Testis (tissue), 2 donors: ENCODE measurements at regions not wholly inside any gene's neighbourhood (a gene's known extent, or its start where the extent isn't known, plus 50 kb on each side); places are given as distances from the start of the nearest gene placed in this dataset.

ENCODE experiments used
- DNase-seq: peaks from one replicate; pipeline ENCODE4 v3.0.0-alpha.2; 2019
- H3K27ac ChIP-seq, 2 donors: fragments of 200-600 bp; sonication (generic); one replicate each; pipeline ENCODE4 v1.5.1; 2019
- H3K27me3 ChIP-seq: fragments of 200-600 bp; sonication (generic); one replicate; pipeline ENCODE4 v1.5.1; 2019
- H3K36me3 ChIP-seq: fragments of 200-600 bp; sonication (generic); one replicate; pipeline ENCODE4 v1.5.1; 2017; ENCODE audit warnings: low read depth; ENCODE audit errors: missing control alignments
- H3K4me1 ChIP-seq: fragments of 200-600 bp; sonication (generic); one replicate; pipeline ENCODE4 v1.5.1; 2019
- H3K4me3 ChIP-seq, 2 donors: fragments of 200-600 bp; sonication (generic); one replicate each; pipeline ENCODE4 v1.5.1; 2017 to 2019
- H3K9me3 ChIP-seq: fragments of 200-600 bp; sonication (generic); one replicate; pipeline ENCODE4 v1.5.1; 2017
- POLR2A ChIP-seq: fragments of 450-650 bp; IDR thresholded peaks from one replicate; pipeline ENCODE4 v1.6.1; 2017; ENCODE audit warnings: antibody characterized with exemption, mild to moderate bottlenecking, moderate library complexity
- WGBS, 2 donors: methylation state at CpG; one replicate each; pipeline ENCODE4 v1.1.5; 2018; 5-methylcytosine and 5-hydroxymethylcytosine counted together
- intact Hi-C: fragments of 100-400 bp; cut with DNase I; formaldehyde crosslinking; loops from one replicate; pipeline ENCODE4 v1.15.1; 2023; ENCODE audit warnings: low total_unique reads
- TF ChIP-seq, protein P1 (sequence below), 3 experiments: fragments of 450-650 bp in 2 of 3; fragments of 200-600 bp in 1 of 3; sonication (generic) in 1 of 3; IDR thresholded peaks; one replicate each; pipeline ENCODE4 v1.5.1; 2016 to 2019; ENCODE audit warnings: antibody characterized with exemption in 3 of 3, mild to moderate bottlenecking in 2 of 3, moderate library complexity in 1 of 3

DNA sequence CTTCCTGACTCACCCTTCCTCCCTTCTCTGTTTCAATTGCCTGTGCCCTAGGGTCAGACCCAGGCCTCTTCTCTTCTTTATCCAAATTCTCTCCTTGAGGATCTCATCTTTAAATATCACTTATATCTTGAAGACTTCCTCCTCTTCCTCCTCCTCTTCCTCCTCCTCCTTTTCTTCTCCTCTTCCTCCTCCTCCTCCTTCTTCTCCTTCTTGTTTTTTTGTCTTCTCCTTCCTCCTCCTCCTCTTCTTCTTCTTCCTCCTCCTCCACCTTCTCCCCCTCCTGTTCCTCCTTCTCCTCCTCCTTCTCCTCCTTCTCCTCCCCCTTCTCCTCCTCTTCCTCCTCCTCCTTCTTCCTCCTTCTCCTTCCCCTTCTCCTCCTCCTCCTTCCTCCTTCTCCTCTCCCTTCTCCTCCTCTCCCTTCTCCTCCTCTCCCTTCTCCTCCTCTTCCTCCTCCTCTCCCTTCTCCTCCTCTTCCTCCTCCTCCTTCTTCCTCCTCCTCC is 127.6 kb upstream of the AKIRIN2 start:
- H3K4me1 ChIP-seq: peaks cover 6% of the 10 kb centered on the region
- intact Hi-C loops: no loop called here
- H3K36me3 ChIP-seq: no peaks in the 10 kb centered on the region
- no peak for DNase-seq
- TF ChIP-seq, protein P1, sequence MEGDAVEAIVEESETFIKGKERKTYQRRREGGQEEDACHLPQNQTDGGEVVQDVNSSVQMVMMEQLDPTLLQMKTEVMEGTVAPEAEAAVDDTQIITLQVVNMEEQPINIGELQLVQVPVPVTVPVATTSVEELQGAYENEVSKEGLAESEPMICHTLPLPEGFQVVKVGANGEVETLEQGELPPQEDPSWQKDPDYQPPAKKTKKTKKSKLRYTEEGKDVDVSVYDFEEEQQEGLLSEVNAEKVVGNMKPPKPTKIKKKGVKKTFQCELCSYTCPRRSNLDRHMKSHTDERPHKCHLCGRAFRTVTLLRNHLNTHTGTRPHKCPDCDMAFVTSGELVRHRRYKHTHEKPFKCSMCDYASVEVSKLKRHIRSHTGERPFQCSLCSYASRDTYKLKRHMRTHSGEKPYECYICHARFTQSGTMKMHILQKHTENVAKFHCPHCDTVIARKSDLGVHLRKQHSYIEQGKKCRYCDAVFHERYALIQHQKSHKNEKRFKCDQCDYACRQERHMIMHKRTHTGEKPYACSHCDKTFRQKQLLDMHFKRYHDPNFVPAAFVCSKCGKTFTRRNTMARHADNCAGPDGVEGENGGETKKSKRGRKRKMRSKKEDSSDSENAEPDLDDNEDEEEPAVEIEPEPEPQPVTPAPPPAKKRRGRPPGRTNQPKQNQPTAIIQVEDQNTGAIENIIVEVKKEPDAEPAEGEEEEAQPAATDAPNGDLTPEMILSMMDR (IDR thresholded peaks at IDR 0.05): no peak
- TF ChIP-seq POLR2A: no peak
- no peak overlapping the region for H3K4me3 ChIP-seq
- no peaks in the 10 kb centered on the region for H3K27me3 ChIP-seq
- H3K27ac ChIP-seq: no peak overlapping the region
- no peaks in the 10 kb centered on the region for H3K9me3 ChIP-seq

DNA sequence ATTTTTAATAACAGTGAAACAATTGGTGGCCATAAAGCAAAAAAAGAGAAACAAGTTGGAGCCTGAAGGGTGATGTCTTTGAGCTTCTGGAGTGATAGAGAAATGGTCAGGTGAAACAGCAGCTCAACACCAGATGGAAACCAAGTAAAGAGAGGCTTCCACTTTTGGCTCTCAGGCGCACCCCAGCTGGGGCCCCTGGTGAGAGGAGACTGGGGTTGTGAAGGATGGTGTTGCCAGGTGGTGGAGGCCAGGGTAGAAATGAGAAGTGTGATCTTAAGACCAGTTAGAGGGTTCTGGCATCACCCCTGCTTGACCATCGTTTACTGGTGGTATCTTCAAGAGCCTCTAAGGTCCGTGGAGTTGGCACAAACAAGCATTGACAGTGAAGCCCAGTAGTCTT is 126.0 kb upstream of the AKIRIN2 start:
- Histone ChIP-seq H3K4me3 (no peak overlapping the region), H3K9me3 (no peaks in the 10 kb centered on the region), H3K4me1 (peaks cover 6% of the 10 kb centered on the region), H3K27me3 (no peaks in the 10 kb centered on the region), H3K27ac (no peak overlapping the region), H3K36me3 (no peaks in the 10 kb centered on the region)
- 90 to 96% methylated on average over 3 of the region's 3 CpGs for WGBS, 2 donors
- no peak for DNase-seq
- intact Hi-C loops: no loop called here
- TF ChIP-seq POLR2A: no peak
- TF ChIP-seq, protein P1 (IDR thresholded peaks at IDR 0.05): no peak

DNA sequence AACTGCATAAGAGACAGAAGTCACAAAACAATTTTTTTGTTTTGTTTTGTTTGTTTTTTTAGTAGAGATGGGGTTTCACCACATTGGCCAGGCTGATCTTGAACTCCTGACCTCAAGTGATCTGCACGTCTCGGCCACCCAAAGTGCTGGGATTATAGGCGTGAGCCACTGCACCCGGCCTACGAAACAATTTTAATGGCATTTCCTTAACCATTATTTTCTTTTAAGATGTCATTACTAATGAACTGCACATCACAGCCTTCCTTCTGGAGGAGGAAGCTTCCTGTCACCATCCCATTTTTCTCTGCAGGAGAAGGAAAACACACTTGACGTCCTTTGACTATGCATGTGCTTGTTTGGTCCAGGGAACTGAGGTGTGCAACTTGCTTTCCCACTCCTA is 125.3 kb upstream of the AKIRIN2 start:
- Histone ChIP-seq H3K36me3 (no peaks in the 10 kb centered on the region), H3K27ac (no peak overlapping the region)
- 53 to 73% methylated on average over 6 of the region's 6 CpGs for WGBS, 2 donors

DNA sequence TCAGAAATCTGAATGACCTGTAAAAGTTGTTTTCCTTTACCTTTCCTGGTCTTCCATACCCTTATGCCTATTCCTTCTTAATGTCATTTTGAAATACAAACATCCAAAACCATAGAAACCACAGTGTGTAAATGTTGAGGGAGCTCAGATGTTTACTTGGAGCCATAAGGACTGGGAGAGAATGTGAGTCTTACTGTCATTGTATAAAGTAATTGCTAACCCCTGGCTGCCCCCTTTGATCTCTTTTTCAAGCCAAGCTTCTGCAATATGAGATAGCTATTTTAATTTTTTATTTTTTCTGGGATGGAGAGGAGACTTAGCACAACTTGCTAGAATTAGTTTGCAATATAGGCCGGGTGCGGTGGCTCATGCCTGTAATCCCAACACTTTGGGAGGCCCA is 124.4 kb upstream of the AKIRIN2 start:
- 82 to 85% methylated on average over 2 of the region's 2 CpGs for WGBS, 2 donors
- Histone ChIP-seq H3K9me3 (no peaks in the 10 kb centered on the region), H3K36me3 (no peaks in the 10 kb centered on the region), H3K27ac (no peak overlapping the region), H3K4me1 (peaks cover 6% of the 10 kb centered on the region), H3K4me3 (no peak overlapping the region), H3K27me3 (no peaks in the 10 kb centered on the region)
- intact Hi-C loops: no loop called here
- TF ChIP-seq, protein P1 (IDR thresholded peaks at IDR 0.05): no peak
- TF ChIP-seq POLR2A: no peak
- DNase-seq: no peak

More for the DNA sequence above, 125.3 kb upstream of the AKIRIN2 start:
- Histone ChIP-seq H3K4me1 (peaks cover 6% of the 10 kb centered on the region), H3K27me3 (no peaks in the 10 kb centered on the region), H3K9me3 (no peaks in the 10 kb centered on the region), H3K4me3 (no peak overlapping the region)
- no peak for DNase-seq
- intact Hi-C loops: no loop called here
- TF ChIP-seq, protein P1 (IDR thresholded peaks at IDR 0.05): no peak
- TF ChIP-seq POLR2A: no peak

DNA sequence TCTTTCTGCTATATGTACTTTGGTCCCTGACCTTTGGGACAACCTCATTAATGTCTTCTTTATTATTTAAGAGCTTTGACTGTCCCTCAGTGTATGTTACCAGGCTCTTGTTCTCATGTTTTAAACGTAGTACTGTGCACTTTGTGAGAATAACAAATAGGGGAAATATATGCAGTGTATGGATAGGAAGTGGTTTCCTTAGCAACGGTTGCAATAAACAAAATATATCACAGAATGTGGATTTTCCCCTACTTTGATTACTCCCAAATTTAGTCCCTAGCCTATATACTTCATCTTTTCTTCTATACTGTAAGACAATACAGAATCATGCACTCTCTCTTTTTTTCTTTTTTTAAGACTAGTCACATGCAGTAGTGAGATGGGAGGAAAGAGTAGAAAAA is 123.8 kb upstream of the AKIRIN2 start:
- Histone ChIP-seq H3K4me1 (peaks cover 6% of the 10 kb centered on the region), H3K27me3 (no peaks in the 10 kb centered on the region), H3K9me3 (no peaks in the 10 kb centered on the region), H3K27ac (no peak overlapping the region), H3K4me3 (no peak overlapping the region), H3K36me3 (no peaks in the 10 kb centered on the region)
- 76 to 82% methylated on average over 2 of the region's 2 CpGs for WGBS, 2 donors
- intact Hi-C loops: no loop called here
- no peak for TF ChIP-seq POLR2A
- TF ChIP-seq, protein P1 (IDR thresholded peaks at IDR 0.05): no peak
- no peak for DNase-seq
